Caco-2 (cell line): ENCODE measurements at regions not wholly inside any gene's neighbourhood (a gene's known extent, or its start where the extent isn't known, plus 50 kb on each side); places are given as distances from the start of the nearest gene placed in this dataset.

Source experiments
- BruUV-seq: library from RNA; stranded (reverse); fragments of 400-500 nt; replicated peaks from 2 replicates; lab custom pipeline; 2021; lab: Mats Ljungman, UMichigan
- CTCF ChIA-PET: fragments of 300-600 bp; sonication (Branson Sonifier 250); formaldehyde crosslinking; loops from one replicate; lab custom pipeline; 2022; ENCODE audit warnings: antibody characterized with exemption; lab: Charles Lee
- POLR2A ChIA-PET: fragments of 300-600 bp; sonication (Branson Sonifier 250); formaldehyde crosslinking; loops from one replicate; lab custom pipeline; 2022; ENCODE audit warnings: antibody characterized with exemption; lab: Charles Lee
- DNase-seq, 2 experiments: peaks; one replicate each; pipeline versions ENCODE4 v3.0.0 to v3.0.0-alpha.2; 2020 to 2022
- H3K27me3 ChIP-seq: replicated peaks from 2 replicates; pipeline ENCODE4 v1.6.0; 2011; ENCODE audit warnings: low read length; ENCODE audit not compliant: control insufficient read depth, insufficient read depth
- H3K36me3 ChIP-seq: 2 replicates; pipeline ENCODE4 v1.5.1; 2011; ENCODE audit warnings: low read length; ENCODE audit not compliant: control insufficient read depth, insufficient read depth
- H3K4me1 ChIP-seq: fragments of 250-450 bp; sonication (Bioruptor Pico); 2 replicates; pipeline ENCODE4 v1.5.1; 2020; ENCODE audit warnings: mild to moderate bottlenecking
- H3K4me3 ChIP-seq: 2 replicates; pipeline ENCODE4 v1.5.1; 2011; ENCODE audit warnings: low read depth, mild to moderate bottlenecking, control low read depth, low read length
- H3K9me3 ChIP-seq: fragments of 250-450 bp; sonication (Bioruptor Pico); 2 replicates; pipeline ENCODE4 v1.5.1; 2020; ENCODE audit warnings: mild to moderate bottlenecking, moderate library complexity
- H3K27ac Mint-ChIP-seq: one replicate; pipeline ENCODE4 v1.8.0; 2022; ENCODE audit warnings: mixed read lengths; ENCODE audit not compliant: unreplicated experiment
- H3K27me3 Mint-ChIP-seq: one replicate; pipeline ENCODE4 v1.8.0; 2022; ENCODE audit warnings: mixed read lengths; ENCODE audit not compliant: insufficient read depth, unreplicated experiment
- H3K36me3 Mint-ChIP-seq: one replicate; pipeline ENCODE4 v1.8.0; 2022; ENCODE audit warnings: mild to moderate bottlenecking, mixed read lengths; ENCODE audit not compliant: insufficient read depth, unreplicated experiment
- H3K4me1 Mint-ChIP-seq: one replicate; pipeline ENCODE4 v1.8.0; 2022; ENCODE audit warnings: low read depth, mixed read lengths; ENCODE audit not compliant: unreplicated experiment
- H3K4me3 Mint-ChIP-seq: one replicate; pipeline ENCODE4 v1.8.0; 2022; ENCODE audit warnings: mild to moderate bottlenecking, moderate library complexity, mixed read lengths; ENCODE audit not compliant: unreplicated experiment
- H3K9me3 Mint-ChIP-seq: one replicate; pipeline ENCODE4 v1.8.0; 2022; ENCODE audit warnings: mixed read lengths; ENCODE audit not compliant: unreplicated experiment
- intact Hi-C: fragments of 100-400 bp; cut with micrococcal nuclease; formaldehyde crosslinking; loops from one replicate; pipeline ENCODE4 v1.10.0; 2022; ENCODE audit not compliant: unreplicated experiment
- TF ChIP-seq, protein P1 (sequence below), 2 experiments: fragments of 200-600 bp in 1 of 2; IDR thresholded peaks; 1 replicate in 1 of 2; 2 replicates in 1 of 2; pipeline versions ENCODE4 v1.5.1 to v1.8.0; 2011 to 2022; ENCODE audit warnings: antibody characterized with exemption in 1 of 2, control low read depth in 1 of 2, inconsistent platforms in 1 of 2, low read depth in 1 of 2, low read length in 1 of 2, mild to moderate bottlenecking in 1 of 2, moderate library complexity in 1 of 2; ENCODE audit not compliant: insufficient read depth in 1 of 2, severe bottlenecking in 1 of 2, unreplicated experiment in 1 of 2

DNA sequence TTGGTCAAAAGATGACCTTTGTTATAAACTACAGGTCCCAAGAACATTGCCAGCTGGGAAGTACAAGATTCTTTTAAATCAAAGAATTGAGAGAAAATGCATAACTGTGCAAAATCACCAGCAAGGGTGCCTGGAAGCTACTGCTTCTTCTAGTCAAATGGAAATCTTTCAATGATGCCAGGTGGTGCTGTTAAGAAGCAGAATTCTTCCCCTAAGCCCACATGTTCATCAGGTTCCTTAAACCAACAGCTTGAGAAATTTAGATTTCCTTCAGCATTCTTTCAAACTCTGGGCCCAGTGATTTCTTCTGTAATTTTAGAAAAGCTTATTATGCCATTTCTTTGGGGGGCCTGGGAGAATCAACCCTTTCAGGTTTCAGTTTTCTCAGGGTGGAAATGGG is 207.8 kb upstream of the WSCD1 start:
- Histone ChIP-seq H3K4me3 (no peak overlapping the region), H3K27me3 (no peaks in the 10 kb centered on the region), H3K9me3 (no peaks in the 10 kb centered on the region), H3K36me3 (no peaks in the 10 kb centered on the region), H3K4me1 (no peaks in the 10 kb centered on the region)
- Mint-ChIP-seq H3K27ac (no peak overlapping the region), H3K4me1 (no peaks in the 10 kb centered on the region), H3K4me3 (no peak overlapping the region), H3K27me3 (peaks cover 5% of the 10 kb centered on the region), H3K9me3 (no peaks in the 10 kb centered on the region), H3K36me3 (no peaks in the 10 kb centered on the region)
- ChIA-PET POLR2A (no interaction called here), CTCF (no interaction called here)
- no TSS peak for BruUV-seq
- no peak for DNase-seq
- TF ChIP-seq, protein P1, sequence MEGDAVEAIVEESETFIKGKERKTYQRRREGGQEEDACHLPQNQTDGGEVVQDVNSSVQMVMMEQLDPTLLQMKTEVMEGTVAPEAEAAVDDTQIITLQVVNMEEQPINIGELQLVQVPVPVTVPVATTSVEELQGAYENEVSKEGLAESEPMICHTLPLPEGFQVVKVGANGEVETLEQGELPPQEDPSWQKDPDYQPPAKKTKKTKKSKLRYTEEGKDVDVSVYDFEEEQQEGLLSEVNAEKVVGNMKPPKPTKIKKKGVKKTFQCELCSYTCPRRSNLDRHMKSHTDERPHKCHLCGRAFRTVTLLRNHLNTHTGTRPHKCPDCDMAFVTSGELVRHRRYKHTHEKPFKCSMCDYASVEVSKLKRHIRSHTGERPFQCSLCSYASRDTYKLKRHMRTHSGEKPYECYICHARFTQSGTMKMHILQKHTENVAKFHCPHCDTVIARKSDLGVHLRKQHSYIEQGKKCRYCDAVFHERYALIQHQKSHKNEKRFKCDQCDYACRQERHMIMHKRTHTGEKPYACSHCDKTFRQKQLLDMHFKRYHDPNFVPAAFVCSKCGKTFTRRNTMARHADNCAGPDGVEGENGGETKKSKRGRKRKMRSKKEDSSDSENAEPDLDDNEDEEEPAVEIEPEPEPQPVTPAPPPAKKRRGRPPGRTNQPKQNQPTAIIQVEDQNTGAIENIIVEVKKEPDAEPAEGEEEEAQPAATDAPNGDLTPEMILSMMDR (IDR thresholded peaks at IDR 0.05; ENCODE audit: insufficient read depth in 1 of 2, low read depth in 1 of 2, low read length in 1 of 2, severe bottlenecking in 1 of 2, unreplicated experiment in 1 of 2) = no peak
- intact Hi-C loops = no loop called here

DNA sequence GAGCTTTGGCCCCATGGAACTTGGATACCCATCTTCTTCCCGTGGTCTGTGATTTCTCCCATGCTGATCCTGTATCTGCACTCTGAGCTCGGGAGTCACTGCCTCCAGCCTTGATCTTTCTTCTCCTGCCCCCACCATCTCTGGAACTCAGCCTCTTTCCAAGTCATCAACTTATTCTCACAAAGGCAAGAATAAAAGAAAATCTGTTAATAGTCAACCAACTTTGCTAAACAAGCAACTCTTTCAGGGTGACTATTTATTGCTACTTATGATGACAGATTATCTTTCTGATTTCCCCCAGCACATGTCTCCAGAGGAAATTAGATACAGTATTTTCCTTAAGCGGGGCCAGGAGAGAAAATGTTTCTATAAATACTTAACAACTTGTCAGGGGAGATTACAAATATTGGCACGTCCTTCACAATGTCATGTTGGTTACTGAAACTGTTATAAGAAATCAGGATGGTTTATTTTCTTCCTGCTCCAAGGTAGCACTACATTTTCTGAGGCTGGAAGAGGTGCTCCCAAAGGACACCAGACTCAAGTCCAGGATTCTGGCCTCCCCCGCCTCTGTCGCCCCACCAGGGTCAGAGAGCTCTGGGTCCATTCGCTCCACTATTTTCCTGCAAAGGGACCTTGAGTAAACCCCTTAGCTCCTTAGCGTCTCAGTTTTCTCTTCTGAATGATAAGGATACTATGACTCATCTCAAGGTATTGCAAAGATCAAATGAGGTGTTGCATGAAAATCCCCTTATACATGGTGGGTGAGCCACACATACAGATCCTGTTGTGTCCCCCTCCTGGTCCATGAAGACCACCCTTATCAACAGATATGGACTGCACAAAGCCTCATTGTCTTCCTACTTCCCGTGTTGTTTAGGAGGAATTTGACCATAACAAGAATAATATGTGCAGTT is 205.2 kb upstream of the WSCD1 start:
- ChIA-PET POLR2A (no interaction called here), CTCF (no interaction called here)
- Mint-ChIP-seq H3K36me3 (no peaks in the 10 kb centered on the region), H3K4me1 (no peaks in the 10 kb centered on the region), H3K9me3 (no peaks in the 10 kb centered on the region), H3K27ac (no peak overlapping the region), H3K27me3 (peaks cover 5% of the 10 kb centered on the region), H3K4me3 (no peak overlapping the region)
- DNase-seq = no peak
- no TSS peak for BruUV-seq
- TF ChIP-seq, protein P1 (IDR thresholded peaks at IDR 0.05; ENCODE audit: insufficient read depth in 1 of 2, low read depth in 1 of 2, low read length in 1 of 2, severe bottlenecking in 1 of 2, unreplicated experiment in 1 of 2) = no peak
- Histone ChIP-seq H3K4me3 (no peak overlapping the region), H3K27me3 (no peaks in the 10 kb centered on the region), H3K9me3 (no peaks in the 10 kb centered on the region), H3K36me3 (no peaks in the 10 kb centered on the region), H3K4me1 (no peaks in the 10 kb centered on the region)
- intact Hi-C loops = no loop called here

DNA sequence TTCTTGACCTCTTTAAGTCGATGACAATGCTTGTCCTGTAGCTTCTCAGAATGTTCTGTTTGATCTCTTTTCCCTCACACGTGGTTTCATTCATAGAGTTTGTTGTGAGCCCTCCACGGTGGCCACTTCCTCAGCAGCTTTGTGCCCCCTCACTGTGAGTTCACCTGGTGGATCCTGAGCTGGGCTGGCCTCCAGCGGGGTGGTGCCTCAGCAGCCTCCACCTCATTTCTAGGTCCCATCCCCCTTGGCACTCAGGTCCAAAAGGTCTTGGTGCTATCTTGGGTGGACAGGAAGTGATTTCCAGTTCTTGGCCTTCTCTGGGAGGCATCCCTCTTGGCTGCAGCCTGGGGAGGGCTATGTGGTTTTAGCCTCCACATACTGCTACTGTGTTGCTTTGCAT is 203.2 kb upstream of the WSCD1 start:
- H3K9me3 Mint-ChIP-seq = no peaks in the 10 kb centered on the region
- no peak overlapping the region for H3K27ac Mint-ChIP-seq
- peaks cover 7% of the 10 kb centered on the region for H3K27me3 Mint-ChIP-seq
- intact Hi-C loops = no loop called here
- Histone ChIP-seq H3K27me3 (no peaks in the 10 kb centered on the region), H3K36me3 (no peaks in the 10 kb centered on the region), H3K4me1 (no peaks in the 10 kb centered on the region), H3K4me3 (no peak overlapping the region), H3K9me3 (no peaks in the 10 kb centered on the region)
- ChIA-PET POLR2A (no interaction called here), CTCF (no interaction called here)
- TF ChIP-seq, protein P1 (IDR thresholded peaks at IDR 0.05; ENCODE audit: insufficient read depth in 1 of 2, low read depth in 1 of 2, low read length in 1 of 2, severe bottlenecking in 1 of 2, unreplicated experiment in 1 of 2) = no peak
- no peak overlapping the region for H3K4me3 Mint-ChIP-seq
- no peaks in the 10 kb centered on the region for H3K4me1 Mint-ChIP-seq
- no peak for DNase-seq
- H3K36me3 Mint-ChIP-seq = no peaks in the 10 kb centered on the region
- BruUV-seq = no TSS peak
